ENCODE measurements at regions not wholly inside any gene's neighbourhood (a gene's known extent, or its start where the extent isn't known, plus 50 kb on each side); places are given as distances from the start of the nearest gene placed in this dataset.

GRCh38 chr4:3681191-3681590, 85.0 kb upstream of the ADRA2C start:
- Histone ChIP-seq H3K27me3 (replicated peaks; ENCODE audit: control insufficient read depth, insufficient read depth, low read length) (peaks cover 61% of the 10 kb centered on the region), H3K36me3 (ENCODE audit: control insufficient read depth, insufficient read depth, low read length, severe bottlenecking) (no peaks in the 10 kb centered on the region), H3K4me1 (ENCODE audit: control insufficient read depth, insufficient read depth, low read length) (no peaks in the 10 kb centered on the region), H3K9ac (ENCODE audit: low read length) (no peak overlapping the region), H3K9me3 (ENCODE audit: control insufficient read depth, low read length) (no peaks in the 10 kb centered on the region), H3K4me3 (ENCODE audit: low read length) (no peak overlapping the region)
- no peak for DNase-seq (ENCODE audit: low read depth)

- DNase-seq (ENCODE audit: low read depth) = no peak
- Histone ChIP-seq H3K27me3 (replicated peaks; ENCODE audit: control insufficient read depth, insufficient read depth, low read length) (peaks cover 59% of the 10 kb centered on the region), H3K9ac (ENCODE audit: low read length) (no peak overlapping the region), H3K4me3 (ENCODE audit: low read length) (no peak overlapping the region), H3K9me3 (ENCODE audit: control insufficient read depth, low read length) (no peaks in the 10 kb centered on the region), H3K36me3 (ENCODE audit: control insufficient read depth, insufficient read depth, low read length, severe bottlenecking) (no peaks in the 10 kb centered on the region), H3K4me1 (ENCODE audit: control insufficient read depth, insufficient read depth, low read length) (no peaks in the 10 kb centered on the region)
Measured at GRCh38 chr4:3680656-3681055, 85.5 kb upstream of the ADRA2C start.

DNA sequence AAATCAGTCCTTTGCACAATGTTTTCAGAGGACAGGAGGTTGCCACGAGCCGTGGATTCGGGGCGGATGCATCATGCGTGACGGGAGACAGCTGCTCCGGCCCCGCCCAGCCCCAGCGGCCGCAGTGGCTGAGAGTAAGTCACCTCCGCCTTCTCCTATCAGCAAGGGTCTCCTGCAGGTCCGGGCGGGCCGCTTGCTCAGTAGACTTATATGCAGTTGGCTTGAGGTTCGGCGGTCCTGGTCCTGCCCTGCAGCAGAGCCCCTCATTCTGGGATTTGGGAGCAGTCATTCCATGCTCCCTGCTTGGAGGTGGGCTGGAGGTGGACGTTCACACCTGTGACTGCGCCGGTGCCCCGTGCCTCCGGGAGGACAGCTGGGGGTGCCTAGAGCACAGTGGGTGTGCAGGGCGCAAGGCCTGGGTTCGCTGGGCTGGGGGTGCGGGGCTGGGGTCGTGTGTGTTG, 86.3 kb upstream of the ADRA2C start:
- DNase-seq (ENCODE audit: low read depth) = no peak
- Histone ChIP-seq H3K4me1 (ENCODE audit: control insufficient read depth, insufficient read depth, low read length) (no peaks in the 10 kb centered on the region), H3K36me3 (ENCODE audit: control insufficient read depth, insufficient read depth, low read length, severe bottlenecking) (no peaks in the 10 kb centered on the region), H3K9me3 (ENCODE audit: control insufficient read depth, low read length) (no peaks in the 10 kb centered on the region), H3K4me3 (ENCODE audit: low read length) (no peak overlapping the region), H3K9ac (ENCODE audit: low read length) (no peak overlapping the region), H3K27me3 (replicated peaks; ENCODE audit: control insufficient read depth, insufficient read depth, low read length) (peaks cover 58% of the 10 kb centered on the region)

DNA sequence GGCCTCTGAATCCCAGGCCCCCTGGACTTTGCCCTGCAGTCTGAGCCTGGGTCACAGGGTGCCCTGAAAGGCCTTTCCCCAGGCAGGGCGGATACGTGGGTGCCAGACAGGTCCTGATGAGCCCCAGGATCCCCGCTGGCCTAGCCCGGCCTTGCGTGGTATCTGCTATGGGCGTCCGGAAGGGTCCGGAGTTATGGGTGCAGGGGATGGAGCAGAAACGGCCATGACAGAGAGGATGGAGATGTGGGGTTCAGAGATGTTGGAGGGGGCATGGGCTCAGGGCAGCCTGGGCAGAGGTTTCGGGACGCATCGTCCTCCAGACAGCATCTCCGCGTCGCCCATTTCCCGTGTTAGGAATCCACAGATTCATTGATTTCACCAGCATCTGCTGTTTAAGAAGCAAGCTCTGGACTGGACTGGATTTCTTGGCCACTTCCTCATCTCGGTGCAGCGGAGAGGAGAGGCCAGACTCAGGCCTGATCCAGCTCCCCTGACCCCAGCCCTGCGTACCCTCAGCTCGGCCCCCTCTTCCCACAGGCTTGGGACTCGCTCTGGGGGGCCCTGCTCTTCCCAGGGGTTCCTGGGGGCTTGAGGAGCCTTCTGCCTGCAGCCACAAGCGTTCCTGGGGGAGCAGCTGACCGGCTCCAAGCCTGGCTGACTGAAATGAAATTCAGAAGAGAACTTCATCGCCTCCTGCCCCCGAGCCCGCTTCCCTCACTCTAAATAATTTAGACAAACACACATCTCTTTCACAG, 86.9 kb upstream of the ADRA2C start:
- Histone ChIP-seq H3K4me3 (ENCODE audit: low read length) (no peak overlapping the region), H3K4me1 (ENCODE audit: control insufficient read depth, insufficient read depth, low read length) (no peaks in the 10 kb centered on the region), H3K9me3 (ENCODE audit: control insufficient read depth, low read length) (no peaks in the 10 kb centered on the region), H3K9ac (ENCODE audit: low read length) (no peak overlapping the region), H3K27me3 (replicated peaks; ENCODE audit: control insufficient read depth, insufficient read depth, low read length) (peaks cover 60% of the 10 kb centered on the region), H3K36me3 (ENCODE audit: control insufficient read depth, insufficient read depth, low read length, severe bottlenecking) (no peaks in the 10 kb centered on the region)
- no peak for DNase-seq (ENCODE audit: low read depth)

- Histone ChIP-seq H3K4me3 (ENCODE audit: low read length) (no peak overlapping the region), H3K9me3 (ENCODE audit: control insufficient read depth, low read length) (peaks cover 4% of the 10 kb centered on the region), H3K9ac (ENCODE audit: low read length) (no peak overlapping the region), H3K27me3 (replicated peaks; ENCODE audit: control insufficient read depth, insufficient read depth, low read length) (peaks cover 66% of the 10 kb centered on the region), H3K4me1 (ENCODE audit: control insufficient read depth, insufficient read depth, low read length) (no peaks in the 10 kb centered on the region), H3K36me3 (ENCODE audit: control insufficient read depth, insufficient read depth, low read length, severe bottlenecking) (no peaks in the 10 kb centered on the region)
- no peak for DNase-seq (ENCODE audit: low read depth)
Measured at GRCh38 chr4:3677748-3678070, 88.5 kb upstream of the ADRA2C start.

- DNase-seq (ENCODE audit: low read depth) = no peak
- Histone ChIP-seq H3K9me3 (ENCODE audit: control insufficient read depth, low read length) (peaks cover 10% of the 10 kb centered on the region), H3K36me3 (ENCODE audit: control insufficient read depth, insufficient read depth, low read length, severe bottlenecking) (no peaks in the 10 kb centered on the region), H3K27me3 (replicated peaks; ENCODE audit: control insufficient read depth, insufficient read depth, low read length) (peaks cover 67% of the 10 kb centered on the region), H3K4me3 (ENCODE audit: low read length) (no peak overlapping the region), H3K4me1 (ENCODE audit: control insufficient read depth, insufficient read depth, low read length) (no peaks in the 10 kb centered on the region), H3K9ac (ENCODE audit: low read length) (no peak overlapping the region)
Measured at GRCh38 chr4:3676907-3677747, 89.1 kb upstream of the ADRA2C start.

GRCh38 chr4:3676196-3676595, 90.0 kb upstream of the ADRA2C start:
- H3K9ac ChIP-seq (ENCODE audit: low read length) = no peak overlapping the region
- no peak for DNase-seq (ENCODE audit: low read depth)

GRCh38 chr4:3675251-3676115, 90.7 kb upstream of the ADRA2C start:
- Histone ChIP-seq H3K36me3 (ENCODE audit: control insufficient read depth, insufficient read depth, low read length, severe bottlenecking) (no peaks in the 10 kb centered on the region), H3K4me3 (ENCODE audit: low read length) (no peak overlapping the region), H3K9me3 (ENCODE audit: control insufficient read depth, low read length) (peaks cover 11% of the 10 kb centered on the region), H3K27me3 (replicated peaks; ENCODE audit: control insufficient read depth, insufficient read depth, low read length) (peaks cover 58% of the 10 kb centered on the region), H3K4me1 (ENCODE audit: control insufficient read depth, insufficient read depth, low read length) (no peaks in the 10 kb centered on the region), H3K9ac (ENCODE audit: low read length) (no peak overlapping the region)
- DNase-seq (ENCODE audit: low read depth) = no peak

More at GRCh38 chr4:3676196-3676595, 90.0 kb upstream of the ADRA2C start:
- Histone ChIP-seq H3K36me3 (ENCODE audit: control insufficient read depth, insufficient read depth, low read length, severe bottlenecking) (no peaks in the 10 kb centered on the region), H3K9me3 (ENCODE audit: control insufficient read depth, low read length) (peaks cover 11% of the 10 kb centered on the region), H3K4me3 (ENCODE audit: low read length) (no peak overlapping the region), H3K27me3 (replicated peaks; ENCODE audit: control insufficient read depth, insufficient read depth, low read length) (peaks cover 66% of the 10 kb centered on the region), H3K4me1 (ENCODE audit: control insufficient read depth, insufficient read depth, low read length) (no peaks in the 10 kb centered on the region)

- Histone ChIP-seq H3K4me3 (ENCODE audit: low read length) (no peak overlapping the region), H3K9ac (ENCODE audit: low read length) (no peak overlapping the region), H3K36me3 (ENCODE audit: control insufficient read depth, insufficient read depth, low read length, severe bottlenecking) (no peaks in the 10 kb centered on the region), H3K9me3 (ENCODE audit: control insufficient read depth, low read length) (peaks cover 11% of the 10 kb centered on the region), H3K27me3 (replicated peaks; ENCODE audit: control insufficient read depth, insufficient read depth, low read length) (peaks cover 53% of the 10 kb centered on the region), H3K4me1 (ENCODE audit: control insufficient read depth, insufficient read depth, low read length) (no peaks in the 10 kb centered on the region)
- no peak for DNase-seq (ENCODE audit: low read depth)
Measured at GRCh38 chr4:3674479-3674851, 91.7 kb upstream of the ADRA2C start.

DNA sequence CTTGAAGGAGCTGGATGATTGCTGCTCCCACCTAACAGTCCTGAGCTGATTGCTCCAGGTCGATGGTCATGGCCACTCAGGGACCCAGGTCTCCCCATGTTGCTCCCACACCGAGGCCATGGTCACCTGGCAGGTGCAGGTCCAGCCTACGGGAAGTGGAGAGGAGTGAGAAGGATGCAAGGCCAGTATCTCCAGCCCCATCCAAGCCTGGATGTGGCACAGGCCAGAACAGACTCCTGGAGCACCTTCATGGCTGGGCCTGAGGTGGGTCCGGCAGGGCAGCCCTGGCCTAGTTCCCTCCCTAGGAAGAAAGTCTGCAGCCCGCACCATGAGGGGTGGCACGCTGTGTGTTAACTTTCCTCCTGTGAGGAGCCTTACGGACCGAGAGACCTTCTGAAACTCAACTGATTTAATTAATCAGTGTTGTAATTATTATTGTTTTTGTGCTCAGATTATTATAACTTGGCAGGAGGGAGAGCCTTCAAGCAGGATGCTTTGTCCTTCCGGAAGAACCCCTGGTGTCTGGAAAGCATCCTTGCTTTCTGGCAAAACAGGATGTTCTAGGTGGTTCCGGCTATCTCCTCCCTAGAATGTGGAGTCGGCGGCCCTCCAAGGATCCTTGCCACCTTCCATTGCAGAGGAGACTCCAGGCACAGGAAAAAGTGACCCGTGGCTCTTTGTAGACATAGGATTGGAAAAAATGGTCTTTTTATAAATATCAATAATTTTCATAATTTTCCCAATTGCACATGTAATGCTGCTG, 92.3 kb upstream of the ADRA2C start:
- peaks cover 48% of the 10 kb centered on the region for H3K27me3 ChIP-seq (replicated peaks; ENCODE audit: control insufficient read depth, insufficient read depth, low read length)
- H3K9ac ChIP-seq (ENCODE audit: low read length) = no peak overlapping the region
- no peaks in the 10 kb centered on the region for H3K36me3 ChIP-seq (ENCODE audit: control insufficient read depth, insufficient read depth, low read length, severe bottlenecking)
- H3K4me3 ChIP-seq (ENCODE audit: low read length) = no peak overlapping the region
- no peak for DNase-seq (ENCODE audit: low read depth)
- no peaks in the 10 kb centered on the region for H3K4me1 ChIP-seq (ENCODE audit: control insufficient read depth, insufficient read depth, low read length)
- H3K9me3 ChIP-seq (ENCODE audit: control insufficient read depth, low read length) = peaks cover 11% of the 10 kb centered on the region
